ENCODE measurements at regions not wholly inside any gene's neighbourhood (a gene's known extent, or its start where the extent isn't known, plus 50 kb on each side); places are given as distances from the start of the nearest gene placed in this dataset.

GRCh38 chr7:47221826-47222225 is 360.1 kb downstream of the TNS3 start:
- TF ChIP-seq POLR2AphosphoS5 (IDR thresholded peaks at IDR 0.05; ENCODE audit: low read depth, low read length) (no peak), POU2F2 (IDR thresholded peaks at IDR 0.05; ENCODE audit: low read depth, low read length) (no peak)
